ENCODE measurements at regions not wholly inside any gene's neighbourhood (a gene's known extent, or its start where the extent isn't known, plus 50 kb on each side); places are given as distances from the start of the nearest gene placed in this dataset.

DNA sequence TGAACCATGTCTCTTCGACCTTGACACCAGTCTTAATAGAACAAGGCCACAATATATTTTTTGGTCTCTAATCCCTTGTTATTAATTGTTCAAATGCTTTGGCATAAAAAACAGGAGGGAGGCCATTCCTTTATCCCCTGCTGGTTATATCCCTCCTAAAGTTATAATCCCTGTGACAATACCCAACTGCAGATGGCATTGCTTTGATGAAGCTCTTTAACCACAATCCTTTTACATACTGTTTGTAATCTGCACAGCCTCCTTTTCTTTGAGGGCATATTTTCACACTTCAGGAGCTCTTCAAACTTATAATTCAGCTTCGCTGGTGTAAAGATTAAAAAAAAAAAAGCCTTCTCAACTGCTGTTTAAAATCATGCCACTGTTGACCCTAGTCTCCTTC lies 919.0 kb downstream of the EPHA3 start:
- Histone ChIP-seq H3K4me3 (ENCODE audit: control extremely low read depth in 1 of 5, extremely low read depth in 1 of 5, insufficient read depth in 1 of 5, low read depth in 2 of 5, low read length in 4 of 5) (no peak overlapping the region), H4K20me1 (ENCODE audit: control insufficient read depth, insufficient read depth, low read length, poor library complexity, severe bottlenecking) (no peaks in the 10 kb centered on the region), H3K9me3 (ENCODE audit: control extremely low read depth in 1 of 3, control insufficient read depth in 2 of 3, insufficient read depth in 1 of 3, low read length in 2 of 3) (no peaks in the 10 kb centered on the region), H2AFZ (ENCODE audit: insufficient read depth, low read depth, low read length, poor library complexity, severe bottlenecking) (no peak overlapping the region), H3K27me3 (replicated peaks in 1 of 4; ENCODE audit: control extremely low read depth in 1 of 4, control insufficient read depth in 3 of 4, insufficient read depth in 4 of 4, low read length in 3 of 4) (no peaks in the 10 kb centered on the region), H3K36me3 (replicated peaks in 1 of 2; ENCODE audit: control extremely low read depth in 1 of 2, control insufficient read depth in 1 of 2, extremely low read depth in 1 of 2, insufficient read depth in 2 of 2, low read length in 1 of 2) (no peaks in the 10 kb centered on the region), H3K9ac (ENCODE audit: low read length) (no peak overlapping the region), H3K79me2 (ENCODE audit: control insufficient read depth, insufficient read depth, low read length) (no peaks in the 10 kb centered on the region), H3K27ac (ENCODE audit: low read length in 2 of 2) (no peak overlapping the region), H3K4me2 (replicated peaks; ENCODE audit: low read depth, low read length, poor library complexity, severe bottlenecking) (no peak overlapping the region), H3K4me1 (ENCODE audit: control insufficient read depth in 2 of 2, insufficient read depth in 2 of 2, low read length in 2 of 2) (no peaks in the 10 kb centered on the region)
- Mint-ChIP-seq H3K27me3 (no peaks in the 10 kb centered on the region), H3K4me1 (no peaks in the 10 kb centered on the region), H3K4me3 (no peak overlapping the region), H3K27ac (no peak overlapping the region), H3K9me3 (ENCODE audit: insufficient read depth) (no peaks in the 10 kb centered on the region)
- intact Hi-C loops (cut with micrococcal nuclease): no loop called here
- CTCF ChIA-PET: no interaction called here
- DNase-seq: no peak
- no peak for ATAC-seq (ENCODE audit: low read depth)
- POLR2A ChIA-PET: no interaction called here
- WGBS (ENCODE audit: insufficient coverage): 80% methylated on average over 1 of the region's 2 CpGs
- TF ChIP-seq, protein P1, sequence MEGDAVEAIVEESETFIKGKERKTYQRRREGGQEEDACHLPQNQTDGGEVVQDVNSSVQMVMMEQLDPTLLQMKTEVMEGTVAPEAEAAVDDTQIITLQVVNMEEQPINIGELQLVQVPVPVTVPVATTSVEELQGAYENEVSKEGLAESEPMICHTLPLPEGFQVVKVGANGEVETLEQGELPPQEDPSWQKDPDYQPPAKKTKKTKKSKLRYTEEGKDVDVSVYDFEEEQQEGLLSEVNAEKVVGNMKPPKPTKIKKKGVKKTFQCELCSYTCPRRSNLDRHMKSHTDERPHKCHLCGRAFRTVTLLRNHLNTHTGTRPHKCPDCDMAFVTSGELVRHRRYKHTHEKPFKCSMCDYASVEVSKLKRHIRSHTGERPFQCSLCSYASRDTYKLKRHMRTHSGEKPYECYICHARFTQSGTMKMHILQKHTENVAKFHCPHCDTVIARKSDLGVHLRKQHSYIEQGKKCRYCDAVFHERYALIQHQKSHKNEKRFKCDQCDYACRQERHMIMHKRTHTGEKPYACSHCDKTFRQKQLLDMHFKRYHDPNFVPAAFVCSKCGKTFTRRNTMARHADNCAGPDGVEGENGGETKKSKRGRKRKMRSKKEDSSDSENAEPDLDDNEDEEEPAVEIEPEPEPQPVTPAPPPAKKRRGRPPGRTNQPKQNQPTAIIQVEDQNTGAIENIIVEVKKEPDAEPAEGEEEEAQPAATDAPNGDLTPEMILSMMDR (IDR thresholded peaks at IDR 0.05): no peak
- TF ChIP-seq EZH2 (IDR thresholded peaks at IDR 0.05; ENCODE audit: borderline replicate concordance, insufficient read depth, low read depth, low read length, poor library complexity, severe bottlenecking): no peak

DNA sequence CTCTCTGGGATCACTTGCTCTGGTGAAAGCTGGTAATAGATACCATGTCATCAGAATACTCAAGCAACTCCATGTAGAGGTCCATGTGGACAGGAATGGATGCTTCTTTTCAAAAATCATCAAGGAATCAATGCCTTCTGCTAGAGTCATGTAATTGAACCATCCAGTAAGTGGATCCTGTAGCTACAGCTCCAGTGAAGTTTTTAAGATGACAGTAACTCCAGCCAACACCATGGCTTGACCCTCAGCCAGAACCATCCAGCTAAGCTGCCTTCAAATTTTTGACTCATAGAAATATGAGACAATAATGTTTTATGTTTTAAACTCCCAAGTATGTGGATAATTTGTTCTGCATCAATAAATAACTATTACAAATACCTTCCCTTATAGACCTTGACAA lies 923.7 kb downstream of the EPHA3 start:
- no peak overlapping the region for H3K27ac Mint-ChIP-seq
- POLR2A ChIA-PET: no interaction called here
- H3K4me1 Mint-ChIP-seq: no peaks in the 10 kb centered on the region

More for the DNA sequence above, 923.7 kb downstream of the EPHA3 start:
- Histone ChIP-seq H3K79me2 (ENCODE audit: control insufficient read depth, insufficient read depth, low read length) (no peaks in the 10 kb centered on the region), H3K4me1 (ENCODE audit: control insufficient read depth in 2 of 2, insufficient read depth in 2 of 2, low read length in 2 of 2) (no peaks in the 10 kb centered on the region), H3K4me3 (ENCODE audit: control extremely low read depth in 1 of 5, extremely low read depth in 1 of 5, insufficient read depth in 1 of 5, low read depth in 2 of 5, low read length in 4 of 5) (no peak overlapping the region), H3K27ac (ENCODE audit: low read length in 2 of 2) (no peak overlapping the region), H4K20me1 (ENCODE audit: control insufficient read depth, insufficient read depth, low read length, poor library complexity, severe bottlenecking) (no peaks in the 10 kb centered on the region), H2AFZ (ENCODE audit: insufficient read depth, low read depth, low read length, poor library complexity, severe bottlenecking) (no peak overlapping the region), H3K36me3 (replicated peaks in 1 of 2; ENCODE audit: control extremely low read depth in 1 of 2, control insufficient read depth in 1 of 2, extremely low read depth in 1 of 2, insufficient read depth in 2 of 2, low read length in 1 of 2) (no peaks in the 10 kb centered on the region), H3K4me2 (replicated peaks; ENCODE audit: low read depth, low read length, poor library complexity, severe bottlenecking) (no peak overlapping the region), H3K9ac (ENCODE audit: low read length) (no peak overlapping the region), H3K27me3 (replicated peaks in 1 of 4; ENCODE audit: control extremely low read depth in 1 of 4, control insufficient read depth in 3 of 4, insufficient read depth in 4 of 4, low read length in 3 of 4) (no peaks in the 10 kb centered on the region), H3K9me3 (ENCODE audit: control extremely low read depth in 1 of 3, control insufficient read depth in 2 of 3, insufficient read depth in 1 of 3, low read length in 2 of 3) (no peaks in the 10 kb centered on the region)
- no peak for TF ChIP-seq EZH2 (IDR thresholded peaks at IDR 0.05; ENCODE audit: borderline replicate concordance, insufficient read depth, low read depth, low read length, poor library complexity, severe bottlenecking)
- TF ChIP-seq, protein P1 (IDR thresholded peaks at IDR 0.05): no peak
- intact Hi-C loops (cut with micrococcal nuclease): no loop called here
- Mint-ChIP-seq H3K27me3 (no peaks in the 10 kb centered on the region), H3K4me3 (no peak overlapping the region), H3K9me3 (ENCODE audit: insufficient read depth) (no peaks in the 10 kb centered on the region)
- no peak for ATAC-seq (ENCODE audit: low read depth)
- DNase-seq: no peak
- CTCF ChIA-PET: no interaction called here
